Body of pancreas (tissue), 4 donors: ENCODE measurements at regions not wholly inside any gene's neighbourhood (a gene's known extent, or its start where the extent isn't known, plus 50 kb on each side); places are given as distances from the start of the nearest gene placed in this dataset.

ENCODE experiments used
- ATAC-seq: fragments of 150-250 bp; one replicate; pipeline ENCODE4 v1.9.1; 2016
- DNase-seq, 4 donors: peaks; one replicate each; pipeline ENCODE4 v3.0.0-alpha.2; 2019
- H3K27ac ChIP-seq, 4 donors: fragments of 200-600 bp; sonication (generic); 1 replicate in 3 of 4; 2 replicates in 1 of 4; pipeline versions ENCODE4 v1.5.1 to v1.6.1; 2016 to 2019; ENCODE audit warnings: mild to moderate bottlenecking in 1 of 4, mixed read lengths in 1 of 4, moderate library complexity in 1 of 4
- H3K27me3 ChIP-seq, 2 donors: fragments of 200-600 bp; sonication (generic); one replicate each; pipeline ENCODE4 v1.6.0; 2016; ENCODE audit warnings: mild to moderate bottlenecking in 1 of 2
- H3K36me3 ChIP-seq, 2 donors: fragments of 200-600 bp; sonication (generic); replicated peaks in 1 of 2; 2 replicates each; pipeline ENCODE4 v1.5.1; 2016; ENCODE audit warnings: low read depth in 2 of 2; ENCODE audit not compliant: insufficient read depth in 1 of 2
- H3K4me1 ChIP-seq: fragments of 200-600 bp; sonication (generic); one replicate; pipeline ENCODE4 v1.6.0; 2016
- H3K4me3 ChIP-seq, 2 donors: fragments of 200-600 bp; sonication (generic); 1 replicate in 1 of 2; 2 replicates in 1 of 2; pipeline ENCODE4 v1.5.1; 2016 to 2019
- H3K9me3 ChIP-seq, 3 donors: fragments of 200-600 bp; sonication (generic); 1 replicate in 2 of 3; 2 replicates in 1 of 3; pipeline ENCODE4 v1.5.1; 2016
- POLR2A ChIP-seq, 3 donors: fragments of 450-650 bp; IDR thresholded peaks; one replicate each; pipeline ENCODE4 v1.6.1; 2016; ENCODE audit warnings: antibody characterized with exemption in 3 of 3, mild to moderate bottlenecking in 2 of 3
- WGBS, 2 donors: methylation state at CpG; one replicate each; pipeline ENCODE4 v1.1.5; 2017; 5-methylcytosine and 5-hydroxymethylcytosine counted together
- intact Hi-C: fragments of 100-400 bp; cut with DNase I; formaldehyde crosslinking; loops from one replicate; pipeline ENCODE4 v1.15.1; 2023
- TF ChIP-seq, protein P1 (sequence below), 7 experiments: fragments of 450-650 bp in 4 of 7; fragments of 200-600 bp in 3 of 7; sonication (generic) in 3 of 7; IDR thresholded peaks; one replicate each; pipeline ENCODE4 v1.5.1; 2016 to 2019; ENCODE audit warnings: antibody characterized with exemption in 7 of 7

DNA sequence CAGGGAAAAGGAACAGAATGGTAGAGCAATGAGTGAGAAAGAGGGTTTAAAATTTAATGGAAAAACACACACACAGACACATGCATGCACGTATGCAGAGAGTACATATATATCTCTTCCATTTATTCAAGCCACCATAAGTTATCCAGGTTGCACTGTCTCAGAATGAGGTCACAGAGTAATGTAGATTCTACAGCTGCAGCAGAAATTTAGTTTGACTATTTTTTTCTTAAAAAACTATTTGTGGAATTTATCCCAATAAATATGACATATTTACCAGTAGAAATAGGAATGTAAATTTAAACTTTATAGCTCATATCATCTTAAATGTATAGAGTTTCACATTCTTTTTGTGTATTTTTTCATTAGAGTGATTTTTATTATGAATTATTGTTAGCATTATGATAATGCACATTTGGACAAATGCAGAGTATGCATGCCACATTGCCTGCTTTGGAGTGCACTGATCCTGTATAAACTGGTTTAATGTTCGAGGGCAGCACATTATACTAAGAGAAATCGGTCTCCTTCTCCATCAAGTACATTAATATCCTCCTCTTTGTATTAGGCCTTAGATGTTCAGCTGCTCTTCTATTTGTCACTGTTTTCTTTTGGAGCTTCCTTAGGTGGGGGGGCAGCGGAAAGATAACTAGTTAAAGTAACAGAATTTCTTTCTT, 216.3 kb upstream of the TARS1 start:
- DNase-seq: no peak
- H3K36me3 ChIP-seq: no peaks in the 10 kb centered on the region
- H3K4me1 ChIP-seq: no peaks in the 10 kb centered on the region
- 63 to 72% methylated on average over 4 of the region's 4 CpGs for WGBS, 2 donors
- intact Hi-C loops: no loop called here
- H3K4me3 ChIP-seq: no peak overlapping the region
- ATAC-seq: no peak
- H3K27me3 ChIP-seq: no peaks in the 10 kb centered on the region
- H3K9me3 ChIP-seq: no peaks in the 10 kb centered on the region
- no peak overlapping the region for H3K27ac ChIP-seq
- TF ChIP-seq POLR2A (IDR thresholded peaks at IDR 0.05): no peak
- TF ChIP-seq, protein P1, sequence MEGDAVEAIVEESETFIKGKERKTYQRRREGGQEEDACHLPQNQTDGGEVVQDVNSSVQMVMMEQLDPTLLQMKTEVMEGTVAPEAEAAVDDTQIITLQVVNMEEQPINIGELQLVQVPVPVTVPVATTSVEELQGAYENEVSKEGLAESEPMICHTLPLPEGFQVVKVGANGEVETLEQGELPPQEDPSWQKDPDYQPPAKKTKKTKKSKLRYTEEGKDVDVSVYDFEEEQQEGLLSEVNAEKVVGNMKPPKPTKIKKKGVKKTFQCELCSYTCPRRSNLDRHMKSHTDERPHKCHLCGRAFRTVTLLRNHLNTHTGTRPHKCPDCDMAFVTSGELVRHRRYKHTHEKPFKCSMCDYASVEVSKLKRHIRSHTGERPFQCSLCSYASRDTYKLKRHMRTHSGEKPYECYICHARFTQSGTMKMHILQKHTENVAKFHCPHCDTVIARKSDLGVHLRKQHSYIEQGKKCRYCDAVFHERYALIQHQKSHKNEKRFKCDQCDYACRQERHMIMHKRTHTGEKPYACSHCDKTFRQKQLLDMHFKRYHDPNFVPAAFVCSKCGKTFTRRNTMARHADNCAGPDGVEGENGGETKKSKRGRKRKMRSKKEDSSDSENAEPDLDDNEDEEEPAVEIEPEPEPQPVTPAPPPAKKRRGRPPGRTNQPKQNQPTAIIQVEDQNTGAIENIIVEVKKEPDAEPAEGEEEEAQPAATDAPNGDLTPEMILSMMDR (IDR thresholded peaks at IDR 0.05): no peak

DNA sequence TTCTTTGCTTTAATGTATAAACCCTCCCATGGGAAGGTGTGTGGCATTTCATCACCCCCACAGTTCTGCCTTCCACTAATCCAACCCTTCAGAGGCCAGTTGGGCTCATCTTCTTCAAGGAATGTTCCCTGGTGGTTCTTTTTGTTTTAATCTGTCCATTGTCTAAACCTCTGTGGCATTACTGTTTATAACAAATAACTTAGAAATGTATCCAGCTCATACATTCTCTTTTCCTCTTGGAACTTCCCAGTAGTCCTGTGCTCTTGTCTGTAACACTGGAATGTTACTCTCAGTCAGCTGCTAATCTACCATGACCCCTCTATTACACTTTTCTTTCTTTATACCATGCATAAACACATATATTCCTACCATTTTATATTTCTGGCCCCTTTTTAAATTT, 213.5 kb upstream of the TARS1 start:
- Histone ChIP-seq H3K27me3 (no peaks in the 10 kb centered on the region), H3K27ac (no peak overlapping the region), H3K4me1 (no peaks in the 10 kb centered on the region), H3K9me3 (no peaks in the 10 kb centered on the region), H3K4me3 (no peak overlapping the region), H3K36me3 (no peaks in the 10 kb centered on the region)
- ATAC-seq (no peak), DNase-seq (no peak)
- TF ChIP-seq, protein P1 (IDR thresholded peaks at IDR 0.05): no peak
- no peak for TF ChIP-seq POLR2A (IDR thresholded peaks at IDR 0.05)
- intact Hi-C loops: no loop called here

DNA sequence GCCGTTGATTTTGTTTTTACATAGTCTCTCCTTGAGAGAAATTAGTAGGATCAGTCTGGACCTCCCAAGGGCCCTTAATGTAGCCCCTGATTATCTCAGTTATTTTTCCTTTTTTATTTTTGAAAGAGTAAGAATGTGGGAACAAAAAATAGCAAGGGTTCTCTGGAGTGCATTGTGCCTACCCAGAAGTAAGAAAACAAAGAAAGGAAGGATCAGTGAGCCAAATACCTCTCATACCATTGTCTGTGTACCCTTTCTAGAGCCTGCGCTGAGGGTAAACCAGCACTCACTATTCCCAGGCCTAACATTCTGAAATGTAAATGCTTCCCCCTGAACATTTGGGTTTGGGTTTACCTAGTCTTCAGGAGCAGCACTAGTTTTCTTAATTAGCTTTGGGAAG, 213.0 kb upstream of the TARS1 start:
- Histone ChIP-seq H3K4me3 (no peak overlapping the region), H3K4me1 (no peaks in the 10 kb centered on the region), H3K9me3 (no peaks in the 10 kb centered on the region), H3K27ac (no peak overlapping the region), H3K27me3 (no peaks in the 10 kb centered on the region), H3K36me3 (no peaks in the 10 kb centered on the region)
- ATAC-seq (no peak), DNase-seq (no peak)
- WGBS, 2 donors: 73 to 76% methylated on average over 2 of the region's 2 CpGs
- TF ChIP-seq, protein P1 (IDR thresholded peaks at IDR 0.05): no peak
- intact Hi-C loops: no loop called here

DNA sequence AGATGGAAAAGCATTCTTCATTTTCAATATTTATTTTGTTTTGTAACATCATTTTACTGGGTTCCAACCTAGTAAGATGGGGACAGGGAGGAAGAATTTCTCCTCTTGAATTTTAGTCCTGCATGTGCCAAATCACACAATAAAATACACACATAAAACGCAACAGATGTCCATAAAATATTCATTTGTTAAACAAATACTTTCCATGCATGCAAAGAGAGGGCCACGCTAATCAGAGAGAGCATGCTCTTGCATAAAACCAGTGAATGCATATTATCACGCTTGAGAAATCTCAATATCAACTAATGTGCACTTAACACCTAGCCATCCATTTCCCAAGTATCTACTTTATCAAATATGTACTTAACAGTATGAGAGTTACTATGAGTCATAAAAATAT, 212.6 kb upstream of the TARS1 start:
- Histone ChIP-seq H3K4me3 (no peak overlapping the region), H3K4me1 (no peaks in the 10 kb centered on the region), H3K27me3 (no peaks in the 10 kb centered on the region), H3K36me3 (no peaks in the 10 kb centered on the region), H3K9me3 (no peaks in the 10 kb centered on the region), H3K27ac (no peak overlapping the region)
- 73 to 77% methylated on average over 3 of the region's 3 CpGs for WGBS, 2 donors
- DNase-seq (no peak), ATAC-seq (no peak)
- intact Hi-C loops: no loop called here
- TF ChIP-seq, protein P1 (IDR thresholded peaks at IDR 0.05): no peak
- no peak for TF ChIP-seq POLR2A (IDR thresholded peaks at IDR 0.05)

DNA sequence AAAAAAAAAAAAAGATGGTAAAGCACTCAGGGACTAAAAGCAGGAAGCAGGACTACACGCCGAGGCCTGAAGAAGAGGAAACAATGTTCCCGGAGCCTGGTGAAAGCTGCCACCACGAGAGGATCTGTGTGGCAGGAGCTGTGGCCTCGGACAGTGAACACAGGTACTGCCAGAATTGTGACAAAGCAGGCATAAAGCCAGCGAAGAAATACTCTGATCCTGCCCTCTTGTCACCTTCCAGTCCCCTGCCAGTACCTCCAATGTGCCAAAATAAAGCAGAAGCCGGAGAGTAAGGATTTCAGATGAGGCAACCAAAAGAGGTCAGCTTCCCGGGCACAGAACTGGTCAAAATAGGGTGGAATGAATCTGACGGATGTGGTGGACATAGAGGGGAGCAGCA, 211.5 kb upstream of the TARS1 start:
- Histone ChIP-seq H3K4me1 (no peaks in the 10 kb centered on the region), H3K4me3 (no peak overlapping the region), H3K36me3 (no peaks in the 10 kb centered on the region), H3K27me3 (no peaks in the 10 kb centered on the region), H3K9me3 (no peaks in the 10 kb centered on the region), H3K27ac (no peak overlapping the region)
- WGBS, 2 donors: 33 to 42% methylated on average over 9 of the region's 9 CpGs
- TF ChIP-seq, protein P1 (IDR thresholded peaks at IDR 0.05): no peak
- TF ChIP-seq POLR2A (IDR thresholded peaks at IDR 0.05): no peak
- DNase-seq (peak in 1 of 4 donors; percentile 11), ATAC-seq (no peak)
- intact Hi-C loops: no loop called here
